OCI-LY1 (cell line): ENCODE measurements at regions not wholly inside any gene's neighbourhood (a gene's known extent, or its start where the extent isn't known, plus 50 kb on each side); places are given as distances from the start of the nearest gene placed in this dataset.
"Not testable (repeated sequence)": the region's sequence is repeated elsewhere in the genome, so short reads cannot be mapped to it uniquely, and the experiment has no call there.

Experiments used
- H2AFZ ChIP-seq: fragments of 200-600 bp; sonication (generic), shearing (Covaris generic); 2 replicates; pipeline ENCODE4 v1.6.0; 2014; ENCODE audit warnings: antibody characterized with exemption, mild to moderate bottlenecking, low read length
- H3F3A ChIP-seq: fragments of 200-600 bp; sonication (generic), shearing (Covaris generic); 2 replicates; pipeline ENCODE4 v1.6.0; 2014; ENCODE audit warnings: mild to moderate bottlenecking, antibody characterized with exemption, low read length, moderate library complexity; ENCODE audit not compliant: insufficient read depth
- H3K27ac ChIP-seq: fragments of 200-600 bp; sonication (generic); 2 replicates; pipeline ENCODE4 v1.5.1; 2014; ENCODE audit warnings: low read length, mixed run types, mild to moderate bottlenecking, low read depth; ENCODE audit not compliant: poor library complexity, severe bottlenecking
- H3K27me3 ChIP-seq: fragments of 200-600 bp; sonication (generic); 2 replicates; pipeline ENCODE4 v1.6.0; 2014; ENCODE audit warnings: antibody characterized with exemption, mild to moderate bottlenecking, low read length, moderate library complexity; ENCODE audit not compliant: insufficient read depth
- H3K36me3 ChIP-seq: fragments of 200-600 bp; sonication (generic); 2 replicates; pipeline ENCODE4 v1.6.1; 2014; ENCODE audit warnings: mild to moderate bottlenecking, antibody characterized with exemption, low read length, moderate library complexity, mixed read lengths; ENCODE audit not compliant: insufficient read depth
- H3K4me1 ChIP-seq: fragments of 200-600 bp; sonication (generic); 2 replicates; pipeline ENCODE4 v1.5.1; 2014; ENCODE audit warnings: mild to moderate bottlenecking, low read length, moderate library complexity; ENCODE audit not compliant: insufficient read depth, severe bottlenecking
- H3K4me2 ChIP-seq: fragments of 200-600 bp; sonication (generic), shearing (Covaris generic); 2 replicates; pipeline ENCODE4 v1.6.1; 2014; ENCODE audit warnings: low read length
- H3K4me3 ChIP-seq: fragments of 200-600 bp; sonication (generic); 2 replicates; pipeline ENCODE4 v1.5.1; 2014; ENCODE audit warnings: low read length, low read depth, mild to moderate bottlenecking, mixed read lengths; ENCODE audit not compliant: poor library complexity, severe bottlenecking
- H3K79me2 ChIP-seq: fragments of 200-600 bp; shearing (Covaris generic); 2 replicates; pipeline ENCODE4 v1.6.1; 2016; ENCODE audit warnings: mixed run types, low read length, mixed read lengths; ENCODE audit not compliant: insufficient read depth
- H3K9ac ChIP-seq: fragments of 200-600 bp; sonication (generic), shearing (Covaris generic); 2 replicates; pipeline ENCODE4 v1.6.1; 2014; ENCODE audit warnings: mild to moderate bottlenecking, low read length, mixed read lengths
- H3K9me2 ChIP-seq: fragments of 200-600 bp; sonication (generic), shearing (Covaris generic); 2 replicates; pipeline ENCODE4 v1.6.1; 2014; ENCODE audit warnings: low read depth, mild to moderate bottlenecking, low read length, mixed read lengths
- H3K9me3 ChIP-seq: fragments of 200-600 bp; shearing (Covaris generic); 2 replicates; pipeline ENCODE4 v1.6.1; 2014; ENCODE audit warnings: low read length, mixed read lengths
- H4K20me1 ChIP-seq: fragments of 200-600 bp; sonication (generic), shearing (Covaris generic); 2 replicates; pipeline ENCODE4 v1.6.0; 2016; ENCODE audit warnings: mild to moderate bottlenecking, low read length; ENCODE audit not compliant: insufficient read depth
- EZH2 ChIP-seq: fragments of 200-600 bp; sonication (generic), shearing (Covaris generic); IDR thresholded peaks from 2 replicates; pipeline ENCODE4 v1.8.0; 2017; ENCODE audit warnings: borderline replicate concordance, mixed run types, mild to moderate bottlenecking, antibody characterized with exemption, low read length, moderate library complexity, mixed read lengths
- TF ChIP-seq, protein P1 (sequence below): fragments of 200-600 bp; sonication (generic), shearing (Covaris generic); IDR thresholded peaks from 2 replicates; pipeline ENCODE4 v1.5.1; 2017; ENCODE audit warnings: mild to moderate bottlenecking, antibody characterized with exemption, low read length, moderate library complexity, mixed read lengths

DNA sequence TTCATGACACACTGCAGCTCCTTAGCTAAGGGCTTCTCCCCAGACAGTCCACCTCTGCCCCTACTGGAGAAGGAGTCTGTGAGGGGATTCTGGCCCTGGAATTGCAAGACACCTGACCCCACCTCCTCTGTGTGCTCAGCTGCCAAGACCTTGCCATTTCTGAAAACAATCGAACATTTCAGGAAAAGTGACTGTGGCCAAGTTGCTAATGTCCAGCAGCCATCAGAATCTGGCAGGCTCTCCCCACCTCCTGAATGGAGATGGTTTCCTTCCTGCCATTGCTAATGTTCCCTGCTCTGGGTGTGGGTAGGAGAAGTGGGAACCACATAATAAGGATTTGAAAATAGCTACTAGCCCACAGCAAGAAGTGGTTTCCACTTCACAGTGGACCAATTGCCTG is 127.2 kb upstream of the ALX4 start:
- TF ChIP-seq, protein P1, sequence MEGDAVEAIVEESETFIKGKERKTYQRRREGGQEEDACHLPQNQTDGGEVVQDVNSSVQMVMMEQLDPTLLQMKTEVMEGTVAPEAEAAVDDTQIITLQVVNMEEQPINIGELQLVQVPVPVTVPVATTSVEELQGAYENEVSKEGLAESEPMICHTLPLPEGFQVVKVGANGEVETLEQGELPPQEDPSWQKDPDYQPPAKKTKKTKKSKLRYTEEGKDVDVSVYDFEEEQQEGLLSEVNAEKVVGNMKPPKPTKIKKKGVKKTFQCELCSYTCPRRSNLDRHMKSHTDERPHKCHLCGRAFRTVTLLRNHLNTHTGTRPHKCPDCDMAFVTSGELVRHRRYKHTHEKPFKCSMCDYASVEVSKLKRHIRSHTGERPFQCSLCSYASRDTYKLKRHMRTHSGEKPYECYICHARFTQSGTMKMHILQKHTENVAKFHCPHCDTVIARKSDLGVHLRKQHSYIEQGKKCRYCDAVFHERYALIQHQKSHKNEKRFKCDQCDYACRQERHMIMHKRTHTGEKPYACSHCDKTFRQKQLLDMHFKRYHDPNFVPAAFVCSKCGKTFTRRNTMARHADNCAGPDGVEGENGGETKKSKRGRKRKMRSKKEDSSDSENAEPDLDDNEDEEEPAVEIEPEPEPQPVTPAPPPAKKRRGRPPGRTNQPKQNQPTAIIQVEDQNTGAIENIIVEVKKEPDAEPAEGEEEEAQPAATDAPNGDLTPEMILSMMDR: no peak
- Histone ChIP-seq H3K9ac (no peak overlapping the region), H3K27ac (no peak overlapping the region), H3K36me3 (no peaks in the 10 kb centered on the region), H3K9me2 (no peaks in the 10 kb centered on the region), H3K4me3 (no peak overlapping the region), H3K4me2 (no peak overlapping the region), H3K27me3 (no peaks in the 10 kb centered on the region), H3K4me1 (no peaks in the 10 kb centered on the region), H3F3A (no peaks in the 10 kb centered on the region), H3K79me2 (no peaks in the 10 kb centered on the region), H3K9me3 (no peaks in the 10 kb centered on the region), H4K20me1 (no peaks in the 10 kb centered on the region), H2AFZ (no peak overlapping the region)

DNA sequence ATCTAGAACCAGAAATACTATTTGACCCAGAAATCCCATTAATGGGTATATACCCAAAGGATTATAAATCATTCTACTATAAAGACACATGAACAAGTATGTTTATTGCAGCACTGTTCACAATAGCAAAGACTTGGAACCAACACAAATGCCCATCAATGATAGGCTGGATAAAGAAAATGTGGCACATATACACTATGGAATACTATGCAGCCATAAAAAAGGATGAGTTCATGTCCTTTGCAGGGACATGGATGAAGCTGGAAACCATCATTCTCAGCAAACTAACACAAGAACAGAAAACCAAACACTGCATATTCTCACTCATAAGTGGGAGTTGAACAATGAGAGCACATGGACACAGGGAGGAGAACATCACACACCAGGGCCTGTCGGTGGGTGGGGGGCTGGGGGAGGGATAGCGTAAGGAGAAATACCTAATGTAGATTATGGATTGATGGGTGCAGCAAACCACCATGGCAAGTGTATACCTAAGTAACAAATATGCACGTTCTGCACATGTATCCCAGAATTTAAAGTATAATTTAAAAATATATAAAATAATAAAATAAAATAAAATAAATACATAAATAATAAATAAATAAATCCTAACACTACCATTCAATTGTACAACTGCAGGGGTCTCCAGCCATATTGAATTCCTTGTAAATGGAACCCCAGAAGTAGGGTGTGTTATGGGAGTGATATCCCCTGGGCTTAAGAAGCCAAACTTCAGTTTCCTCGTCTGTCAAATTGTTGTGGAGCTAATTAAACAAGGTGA is 122.4 kb upstream of the CD82 start:
- H4K20me1 ChIP-seq, H3K4me1 ChIP-seq, H3K36me3 ChIP-seq, H3K79me2 ChIP-seq, H3K9me2 ChIP-seq, H3K27me3 ChIP-seq, H2AFZ ChIP-seq, H3K9me3 ChIP-seq, H3F3A ChIP-seq, H3K4me2 ChIP-seq, H3K4me3 ChIP-seq, H3K9ac ChIP-seq, H3K27ac ChIP-seq: not testable (repeated sequence)

DNA sequence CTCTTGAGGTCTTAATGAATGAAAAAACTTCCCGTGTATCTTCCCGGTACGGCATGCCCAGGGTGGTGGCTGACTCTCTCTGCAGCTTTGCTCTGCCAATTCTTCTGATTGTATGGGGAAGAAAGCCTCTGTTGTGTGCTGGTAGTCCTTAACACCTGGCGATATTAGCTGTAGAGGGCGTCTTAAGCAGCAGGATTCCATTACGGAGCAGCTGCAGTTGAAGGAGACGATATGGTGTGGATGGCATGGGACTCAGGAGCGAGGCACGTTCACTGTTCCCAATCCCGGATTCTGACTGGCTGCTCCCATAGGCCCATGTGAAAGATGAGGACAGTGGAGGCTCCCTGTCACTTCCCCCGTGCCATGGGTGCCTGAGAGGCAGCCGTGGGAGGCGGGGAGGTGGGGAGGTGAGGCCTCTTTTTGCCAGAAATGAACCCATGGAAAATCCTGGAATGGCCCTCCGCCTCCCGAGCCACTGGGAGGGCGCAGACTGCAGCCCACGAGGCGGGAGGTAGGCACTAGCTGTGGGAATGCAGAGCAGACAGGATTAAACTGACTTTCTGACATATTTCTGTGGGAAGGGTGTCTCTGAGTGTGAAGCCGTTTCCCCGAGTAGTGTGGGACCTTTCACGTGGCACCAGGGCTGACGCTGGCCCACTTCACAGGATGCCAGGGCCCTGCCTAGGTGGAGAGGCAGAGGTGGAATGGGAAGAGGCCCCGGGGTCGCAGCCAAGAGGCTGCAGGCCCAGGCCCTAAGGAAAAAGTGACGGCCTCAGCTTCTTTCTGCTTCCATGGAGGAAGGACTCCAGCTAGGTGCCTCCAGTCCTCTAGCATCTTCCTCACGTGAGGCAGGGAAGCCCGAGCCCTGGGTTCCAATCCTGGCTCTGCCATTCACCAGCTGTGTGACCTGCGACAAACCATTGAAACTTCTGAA is 121.4 kb upstream of the CD82 start:
- Histone ChIP-seq H3K9ac (no peak overlapping the region), H3K79me2 (no peaks in the 10 kb centered on the region), H3K4me3 (no peak overlapping the region), H3K27ac (no peak overlapping the region), H2AFZ (no peak overlapping the region), H3F3A (no peaks in the 10 kb centered on the region), H3K9me2 (no peaks in the 10 kb centered on the region), H3K27me3 (no peaks in the 10 kb centered on the region), H3K4me2 (no peak overlapping the region), H3K4me1 (no peaks in the 10 kb centered on the region), H3K9me3 (no peaks in the 10 kb centered on the region), H3K36me3 (no peaks in the 10 kb centered on the region), H4K20me1 (no peaks in the 10 kb centered on the region)
- TF ChIP-seq, protein P1: no peak
- TF ChIP-seq EZH2: no peak
